IPS-18c (cell line): ENCODE measurements at regions not wholly inside any gene's neighbourhood (a gene's known extent, or its start where the extent isn't known, plus 50 kb on each side); places are given as distances from the start of the nearest gene placed in this dataset.

Experiments used
- H3K4me3 ChIP-seq: 2 replicates; pipeline ENCODE4 v1.7.0; 2013; ENCODE audit warnings: low read depth, mild to moderate bottlenecking, low read length, moderate library complexity; ENCODE audit not compliant: insufficient read depth
- H3K9me3 ChIP-seq: one replicate; pipeline ENCODE4 v1.6.1; 2013; ENCODE audit warnings: mild to moderate bottlenecking, low read length, moderate library complexity; ENCODE audit not compliant: control insufficient read depth, insufficient read depth

- Histone ChIP-seq H3K9me3 (peaks cover 2% of the 10 kb centered on the region), H3K4me3 (no peak overlapping the region)
Measured at GRCh38 chr11:119810478-119811232, 81.7 kb upstream of the NECTIN1 start.

- H3K4me3 ChIP-seq, result no peak overlapping the region
Measured at GRCh38 chr11:119809346-119809745, 80.3 kb upstream of the NECTIN1 start.

GRCh38 chr11:119808407-119809185, 79.6 kb upstream of the NECTIN1 start:
- Histone ChIP-seq H3K9me3 (peaks cover 2% of the 10 kb centered on the region), H3K4me3 (no peak overlapping the region)

More at GRCh38 chr11:119809346-119809745, 80.3 kb upstream of the NECTIN1 start:
- peaks cover 2% of the 10 kb centered on the region for H3K9me3 ChIP-seq

GRCh38 chr11:119807841-119808240, 78.8 kb upstream of the NECTIN1 start:
- peaks cover 2% of the 10 kb centered on the region for H3K9me3 ChIP-seq
- H3K4me3 ChIP-seq, result no peak overlapping the region

GRCh38 chr11:119807402-119807801, 78.4 kb upstream of the NECTIN1 start:
- peaks cover 2% of the 10 kb centered on the region for H3K9me3 ChIP-seq
- H3K4me3 ChIP-seq, result no peak overlapping the region

- H3K9me3 ChIP-seq, result peaks cover 2% of the 10 kb centered on the region
Measured at GRCh38 chr11:119806064-119806915, 77.3 kb upstream of the NECTIN1 start.

GRCh38 chr11:119805663-119806062, 76.7 kb upstream of the NECTIN1 start:
- no peak overlapping the region for H3K4me3 ChIP-seq
- H3K9me3 ChIP-seq, result peaks cover 2% of the 10 kb centered on the region

More at GRCh38 chr11:119806064-119806915, 77.3 kb upstream of the NECTIN1 start:
- H3K4me3 ChIP-seq, result no peak overlapping the region

GRCh38 chr11:119804698-119805097, 75.7 kb upstream of the NECTIN1 start:
- Histone ChIP-seq H3K4me3 (no peak overlapping the region), H3K9me3 (peaks cover 2% of the 10 kb centered on the region)

GRCh38 chr11:119803726-119804294, 74.8 kb upstream of the NECTIN1 start:
- Histone ChIP-seq H3K9me3 (peaks cover 2% of the 10 kb centered on the region), H3K4me3 (no peak overlapping the region)

GRCh38 chr11:119803139-119803538, 74.1 kb upstream of the NECTIN1 start:
- no peaks in the 10 kb centered on the region for H3K9me3 ChIP-seq
- no peak overlapping the region for H3K4me3 ChIP-seq

GRCh38 chr11:119802670-119803069, 73.7 kb upstream of the NECTIN1 start:
- no peaks in the 10 kb centered on the region for H3K9me3 ChIP-seq
- no peak overlapping the region for H3K4me3 ChIP-seq

- Histone ChIP-seq H3K4me3 (no peak overlapping the region), H3K9me3 (no peaks in the 10 kb centered on the region)
Measured at GRCh38 chr11:119800619-119801018, 71.6 kb upstream of the NECTIN1 start.

GRCh38 chr11:119800171-119800570, 71.2 kb upstream of the NECTIN1 start:
- Histone ChIP-seq H3K9me3 (no peaks in the 10 kb centered on the region), H3K4me3 (no peak overlapping the region)

GRCh38 chr11:119798656-119799055, 69.7 kb upstream of the NECTIN1 start:
- Histone ChIP-seq H3K9me3 (no peaks in the 10 kb centered on the region), H3K4me3 (no peak overlapping the region)

- H3K9me3 ChIP-seq, result no peaks in the 10 kb centered on the region
- H3K4me3 ChIP-seq, result no peak overlapping the region
Measured at GRCh38 chr11:119797736-119798135, 68.7 kb upstream of the NECTIN1 start.

- Histone ChIP-seq H3K9me3 (no peaks in the 10 kb centered on the region), H3K4me3 (no peak overlapping the region)
Measured at GRCh38 chr11:119797123-119797611, 68.2 kb upstream of the NECTIN1 start.
